ENCODE measurements at regions not wholly inside any gene's neighbourhood (a gene's known extent, or its start where the extent isn't known, plus 50 kb on each side); places are given as distances from the start of the nearest gene placed in this dataset.
"Not testable (repeated sequence)": the region's sequence is repeated elsewhere in the genome, so short reads cannot be mapped to it uniquely, and the experiment has no call there.

DNA sequence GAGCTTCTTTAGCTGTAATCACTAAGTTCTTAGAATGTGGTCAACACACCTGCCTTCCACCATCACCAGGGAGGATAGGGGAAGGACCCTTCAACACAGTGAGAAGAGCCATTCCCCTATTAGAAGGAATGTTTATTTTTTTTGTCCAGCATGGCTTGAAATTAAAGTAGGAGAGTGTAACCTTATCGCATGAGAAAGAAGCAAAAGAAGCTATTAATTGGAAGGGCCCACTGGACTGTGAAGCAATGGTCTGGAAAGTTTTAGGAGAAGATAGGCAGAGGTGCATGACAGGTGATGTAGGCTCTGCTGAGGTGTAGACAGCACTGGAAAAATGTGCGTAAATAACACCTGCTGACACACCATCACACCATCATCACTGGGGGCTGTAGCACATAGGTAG is 1526.0 kb downstream of the MAT2B start:
- WGBS, 2 experiments (ENCODE audit: low coverage in 1 of 2, low lambda C conversion rate in 2 of 2, missing lambda C conversion rate in 2 of 2) = 41 to 52% methylated on average over 2 of the region's 2 CpGs
- Histone ChIP-seq H4K20me1 (ENCODE audit: insufficient read depth) (no peaks in the 10 kb centered on the region), H3K27ac (no peak overlapping the region), H3K9me3 (ENCODE audit: low read depth) (no peaks in the 10 kb centered on the region), H3K79me2 (ENCODE audit: insufficient read depth) (no peaks in the 10 kb centered on the region), H3F3A (ENCODE audit: insufficient read depth) (no peaks in the 10 kb centered on the region), H2AFZ (no peak overlapping the region), H3K4me3 (no peak overlapping the region), H3K4me1 (ENCODE audit: insufficient read depth) (no peaks in the 10 kb centered on the region), H3K9me2 (ENCODE audit: insufficient read depth) (no peaks in the 10 kb centered on the region), H3K36me3 (ENCODE audit: low read depth) (no peaks in the 10 kb centered on the region), H3K4me2 (ENCODE audit: unreplicated experiment) (no peak overlapping the region), H3K27me3 (replicated peaks; ENCODE audit: insufficient read depth) (no peaks in the 10 kb centered on the region), H3K9ac (no peak overlapping the region)
- in situ Hi-C loops (cut with MboI) = no loop called here
- DNase-seq = no peak
- no peak for TF ChIP-seq EZH2 (IDR thresholded peaks at IDR 0.05; ENCODE audit: insufficient read depth, poor library complexity, severe bottlenecking)
- no peak for TF ChIP-seq EZH2phosphoT487 (IDR thresholded peaks at IDR 0.05; ENCODE audit: insufficient read depth, low read depth)

DNA sequence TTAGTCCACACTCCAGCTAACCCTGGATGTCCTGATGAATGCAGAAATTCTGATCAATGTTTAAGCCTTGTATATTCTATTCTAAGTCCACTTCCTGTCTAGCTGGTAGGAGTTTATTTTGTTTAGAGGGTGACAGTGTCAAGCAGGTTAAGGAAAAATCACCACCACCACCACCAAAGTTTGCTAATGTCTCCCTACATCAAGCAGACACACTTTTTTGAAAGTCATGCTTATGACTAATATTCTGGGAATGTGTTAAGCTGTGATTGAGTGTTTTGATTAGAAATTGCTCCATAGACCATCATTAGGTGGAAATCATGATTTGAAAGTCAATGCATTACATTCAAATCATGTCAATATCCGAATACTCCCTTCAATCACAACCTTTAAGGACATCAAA is 1530.1 kb downstream of the MAT2B start:
- no peaks in the 10 kb centered on the region for H3K36me3 ChIP-seq (ENCODE audit: low read depth)
- H3F3A ChIP-seq (ENCODE audit: insufficient read depth) = no peaks in the 10 kb centered on the region
- H3K4me1 ChIP-seq (ENCODE audit: insufficient read depth) = no peaks in the 10 kb centered on the region
- no peak overlapping the region for H3K27ac ChIP-seq
- no peak overlapping the region for H3K4me2 ChIP-seq (ENCODE audit: unreplicated experiment)
- H3K9me3 ChIP-seq (ENCODE audit: low read depth) = no peaks in the 10 kb centered on the region
- no peaks in the 10 kb centered on the region for H3K9me2 ChIP-seq (ENCODE audit: insufficient read depth)
- no peak overlapping the region for H3K4me3 ChIP-seq
- TF ChIP-seq EZH2phosphoT487 (IDR thresholded peaks at IDR 0.05; ENCODE audit: insufficient read depth, low read depth) (no peak), EZH2 (IDR thresholded peaks at IDR 0.05; ENCODE audit: insufficient read depth, poor library complexity, severe bottlenecking) (no peak)
- no peaks in the 10 kb centered on the region for H3K27me3 ChIP-seq (replicated peaks; ENCODE audit: insufficient read depth)
- H4K20me1 ChIP-seq (ENCODE audit: insufficient read depth) = no peaks in the 10 kb centered on the region
- in situ Hi-C loops (cut with MboI) = no loop called here
- no peak overlapping the region for H3K9ac ChIP-seq
- no peak overlapping the region for H2AFZ ChIP-seq
- DNase-seq = no peak
- WGBS, 2 experiments (ENCODE audit: low coverage in 1 of 2, low lambda C conversion rate in 2 of 2, missing lambda C conversion rate in 2 of 2) = 5 to 24% methylated on average over 1 of the region's 1 CpG
- no peaks in the 10 kb centered on the region for H3K79me2 ChIP-seq (ENCODE audit: insufficient read depth)

DNA sequence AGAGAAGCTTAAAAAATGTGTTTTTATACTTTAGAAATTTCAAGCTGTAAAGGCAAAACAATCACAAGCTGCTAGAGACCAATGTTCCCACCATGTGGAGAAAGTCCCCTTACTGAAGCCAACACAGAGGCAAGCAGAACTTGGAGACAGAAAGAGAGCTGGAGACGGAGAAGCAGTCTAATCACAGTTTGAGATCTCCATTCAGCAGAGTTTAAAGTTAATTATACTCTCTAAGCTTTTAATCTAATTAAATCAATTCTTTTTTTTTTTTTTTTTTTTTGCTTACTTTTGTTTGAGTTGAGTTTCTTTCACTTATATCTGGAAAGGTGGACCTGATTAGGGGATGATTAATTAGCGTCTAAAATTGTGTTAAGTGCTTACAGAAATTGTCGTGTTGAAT is 1534.3 kb downstream of the MAT2B start:
- Histone ChIP-seq H3K4me1 (ENCODE audit: insufficient read depth) (no peaks in the 10 kb centered on the region), H3K4me2 (ENCODE audit: unreplicated experiment) (no peak overlapping the region), H3K79me2 (ENCODE audit: insufficient read depth) (no peaks in the 10 kb centered on the region), H3K4me3 (no peak overlapping the region), H3K36me3 (ENCODE audit: low read depth) (no peaks in the 10 kb centered on the region), H4K20me1 (ENCODE audit: insufficient read depth) (no peaks in the 10 kb centered on the region), H3K9me3 (ENCODE audit: low read depth) (no peaks in the 10 kb centered on the region), H3K9ac (no peak overlapping the region), H3K27ac (no peak overlapping the region), H3K9me2 (ENCODE audit: insufficient read depth) (no peaks in the 10 kb centered on the region), H3F3A (ENCODE audit: insufficient read depth) (no peaks in the 10 kb centered on the region), H2AFZ (no peak overlapping the region), H3K27me3 (replicated peaks; ENCODE audit: insufficient read depth) (no peaks in the 10 kb centered on the region)
- TF ChIP-seq EZH2phosphoT487 (IDR thresholded peaks at IDR 0.05; ENCODE audit: insufficient read depth, low read depth) = no peak
- no peak for TF ChIP-seq EZH2 (IDR thresholded peaks at IDR 0.05; ENCODE audit: insufficient read depth, poor library complexity, severe bottlenecking)
- 17 to 26% methylated on average over 3 of the region's 3 CpGs for WGBS, 2 experiments (ENCODE audit: low coverage in 1 of 2, low lambda C conversion rate in 2 of 2, missing lambda C conversion rate in 2 of 2)
- in situ Hi-C loops (cut with MboI) = no loop called here
- no peak for DNase-seq

DNA sequence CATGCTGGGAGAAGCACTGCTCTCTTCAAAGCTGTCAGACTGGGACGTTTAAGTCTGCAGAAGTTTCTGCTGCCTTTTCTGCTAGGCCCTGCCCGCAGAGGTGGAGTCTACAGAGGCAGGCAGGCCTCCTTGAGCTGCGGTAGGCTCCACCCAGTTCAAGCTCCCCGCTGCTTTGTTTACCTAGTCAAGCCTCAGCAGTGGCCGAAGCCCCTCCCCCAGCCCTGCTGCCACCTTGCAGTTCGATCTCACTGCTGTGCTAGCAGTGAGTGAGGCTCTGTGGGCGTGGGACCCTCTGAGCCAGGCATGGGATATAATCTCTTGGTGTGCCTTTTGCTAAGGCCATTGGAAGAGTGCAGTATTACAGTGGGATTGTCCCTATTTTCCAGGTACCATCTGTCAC is 1540.5 kb downstream of the MAT2B start:
- 29 to 34% methylated on average over 7 of the region's 7 CpGs for WGBS, 2 experiments (ENCODE audit: low coverage in 1 of 2, low lambda C conversion rate in 2 of 2, missing lambda C conversion rate in 2 of 2)
- in situ Hi-C loops (cut with MboI); H3K27me3 ChIP-seq (replicated peaks; ENCODE audit: insufficient read depth): not testable (repeated sequence)

GRCh38 chr5:165055476-165055875 is 1550.1 kb downstream of the MAT2B start:
- no peaks in the 10 kb centered on the region for H3K27me3 ChIP-seq (replicated peaks; ENCODE audit: insufficient read depth)
- no peaks in the 10 kb centered on the region for H3K4me1 ChIP-seq (ENCODE audit: insufficient read depth)
- no peaks in the 10 kb centered on the region for H3F3A ChIP-seq (ENCODE audit: insufficient read depth)
- in situ Hi-C loops (cut with MboI) = no loop called here
- H4K20me1 ChIP-seq (ENCODE audit: insufficient read depth) = no peaks in the 10 kb centered on the region
- no peak overlapping the region for H3K27ac ChIP-seq
- H2AFZ ChIP-seq = no peak overlapping the region
- no peaks in the 10 kb centered on the region for H3K79me2 ChIP-seq (ENCODE audit: insufficient read depth)
- DNase-seq = no peak
- no peaks in the 10 kb centered on the region for H3K9me2 ChIP-seq (ENCODE audit: insufficient read depth)
- H3K9me3 ChIP-seq (ENCODE audit: low read depth) = no peaks in the 10 kb centered on the region
- 0 to 7% methylated on average over 1 of the region's 1 CpG for WGBS, 2 experiments (ENCODE audit: low coverage in 1 of 2, low lambda C conversion rate in 2 of 2, missing lambda C conversion rate in 2 of 2)
- H3K36me3 ChIP-seq (ENCODE audit: low read depth) = no peaks in the 10 kb centered on the region
- H3K9ac ChIP-seq = no peak overlapping the region
- H3K4me2 ChIP-seq (ENCODE audit: unreplicated experiment) = no peak overlapping the region
- H3K4me3 ChIP-seq = no peak overlapping the region
- no peak for TF ChIP-seq EZH2phosphoT487 (IDR thresholded peaks at IDR 0.05; ENCODE audit: insufficient read depth, low read depth)

More for the DNA sequence above, 1540.5 kb downstream of the MAT2B start:
- DNase-seq; H2AFZ ChIP-seq; H3K4me1 ChIP-seq (ENCODE audit: insufficient read depth); H3K9me2 ChIP-seq (ENCODE audit: insufficient read depth); H3K79me2 ChIP-seq (ENCODE audit: insufficient read depth); H3K27ac ChIP-seq; H4K20me1 ChIP-seq (ENCODE audit: insufficient read depth); H3K36me3 ChIP-seq (ENCODE audit: low read depth); H3K9ac ChIP-seq; H3K9me3 ChIP-seq (ENCODE audit: low read depth); H3K4me3 ChIP-seq; H3K4me2 ChIP-seq (ENCODE audit: unreplicated experiment); H3F3A ChIP-seq (ENCODE audit: insufficient read depth): not testable (repeated sequence)
